ENCODE measurements at regions not wholly inside any gene's neighbourhood (a gene's known extent, or its start where the extent isn't known, plus 50 kb on each side); places are given as distances from the start of the nearest gene placed in this dataset.
"Not testable (repeated sequence)": the region's sequence is repeated elsewhere in the genome, so short reads cannot be mapped to it uniquely, and the experiment has no call there.

GRCh38 chr10:8338177-8338766 is 283.8 kb downstream of the GATA3 start:
- no peak for DNase-seq (ENCODE audit: low read depth in 2 of 2)

GRCh38 chr10:8344756-8345155 is 290.3 kb downstream of the GATA3 start:
- DNase-seq (ENCODE audit: low read depth in 2 of 2), result no peak

GRCh38 chr10:8346861-8347260 is 292.4 kb downstream of the GATA3 start:
- DNase-seq (ENCODE audit: low read depth in 2 of 2), result no peak

- not testable (repeated sequence) for DNase-seq (ENCODE audit: low read depth in 2 of 2)
Observed at GRCh38 chr10:8347614-8348013, 293.1 kb downstream of the GATA3 start.

GRCh38 chr10:8349610-8350249 is 295.2 kb downstream of the GATA3 start:
- no peak for DNase-seq (ENCODE audit: low read depth in 2 of 2)

GRCh38 chr10:8350250-8350967 is 295.9 kb downstream of the GATA3 start:
- DNase-seq (ENCODE audit: low read depth in 2 of 2), result no peak

GRCh38 chr10:8352171-8353075 is 297.9 kb downstream of the GATA3 start:
- DNase-seq (ENCODE audit: low read depth in 2 of 2), result no peak

GRCh38 chr10:8356283-8356682 is 301.8 kb downstream of the GATA3 start:
- DNase-seq (ENCODE audit: low read depth in 2 of 2), result no peak

- no peak for DNase-seq (ENCODE audit: low read depth in 2 of 2)
Observed at GRCh38 chr10:8359467-8359866, 305.0 kb downstream of the GATA3 start.

GRCh38 chr10:8360365-8360764 is 305.9 kb downstream of the GATA3 start:
- no peak for DNase-seq (ENCODE audit: low read depth in 2 of 2)

GRCh38 chr10:8360814-8361509 is 306.5 kb downstream of the GATA3 start:
- DNase-seq (ENCODE audit: low read depth in 2 of 2), result no peak

- DNase-seq (ENCODE audit: low read depth in 2 of 2), result no peak
Observed at GRCh38 chr10:8361510-8361844, 307.0 kb downstream of the GATA3 start.

GRCh38 chr10:8365935-8366911 is 311.7 kb downstream of the GATA3 start:
- DNase-seq (ENCODE audit: low read depth in 2 of 2), result peak; percentile 14 to 39

- not testable (repeated sequence) for DNase-seq (ENCODE audit: low read depth in 2 of 2)
Observed at GRCh38 chr10:8367672-8368411, 313.4 kb downstream of the GATA3 start.

GRCh38 chr10:8369666-8370065 is 315.2 kb downstream of the GATA3 start:
- DNase-seq (ENCODE audit: low read depth in 2 of 2), result no peak

- DNase-seq (ENCODE audit: low read depth in 2 of 2), result no peak
Observed at GRCh38 chr10:8374334-8374733, 319.8 kb downstream of the GATA3 start.

GRCh38 chr10:8375137-8375536 is 320.6 kb downstream of the GATA3 start:
- DNase-seq (ENCODE audit: low read depth in 2 of 2), result no peak

- DNase-seq (ENCODE audit: low read depth in 2 of 2), result no peak
Observed at GRCh38 chr10:8378198-8378983, 323.9 kb downstream of the GATA3 start.

Data from stimulated activated CD4-positive, alpha-beta T cell treated with anti-CD3 and anti-CD28 coated beads, Interleukin-12 subunit alpha, Interleukin-12 subunit beta, amount 100 ng/mL, for 24 hours (primary cell).